Tibial artery (tissue), 4 donors: ENCODE measurements at regions not wholly inside any gene's neighbourhood (a gene's known extent, or its start where the extent isn't known, plus 50 kb on each side); places are given as distances from the start of the nearest gene placed in this dataset.
"Not testable (repeated sequence)": the region's sequence is repeated elsewhere in the genome, so short reads cannot be mapped to it uniquely, and the experiment has no call there.

Experiments used
- DNase-seq, 2 donors: peaks; one replicate each; pipeline ENCODE4 v3.0.0-alpha.2; 2019
- H3K27ac ChIP-seq, 2 donors: fragments of 200-600 bp; sonication (generic) in 1 of 2; 1 replicate in 1 of 2; 2 replicates in 1 of 2; pipeline ENCODE4 v1.5.1; 2018 to 2019; ENCODE audit warnings: mild to moderate bottlenecking in 1 of 2
- H3K27me3 ChIP-seq, 2 donors: fragments of 200-600 bp; sonication (generic) in 1 of 2; one replicate each; pipeline versions ENCODE4 v1.5.1 to v1.6.0; 2016 to 2019
- H3K36me3 ChIP-seq, 3 donors: fragments of 200-600 bp; sonication (generic) in 2 of 3; one replicate each; pipeline ENCODE4 v1.5.1; 2016 to 2019; ENCODE audit warnings: mild to moderate bottlenecking in 2 of 3
- H3K4me1 ChIP-seq, 4 donors: fragments of 200-600 bp; sonication (generic) in 2 of 4; 1 replicate in 3 of 4; 2 replicates in 1 of 4; pipeline ENCODE4 v1.5.1; 2016 to 2019
- H3K4me3 ChIP-seq, 2 donors: fragments of 200-600 bp; sonication (generic) in 1 of 2; 1 replicate in 1 of 2; 2 replicates in 1 of 2; pipeline ENCODE4 v1.5.1; 2018 to 2019; ENCODE audit warnings: mild to moderate bottlenecking in 2 of 2
- H3K9me3 ChIP-seq, 3 donors: fragments of 200-600 bp; sonication (generic) in 1 of 3; one replicate each; pipeline ENCODE4 v1.5.1; 2016 to 2019
- CTCF ChIP-seq, 2 experiments: fragments of 200-600 bp in 1 of 2; fragments of 450-650 bp in 1 of 2; IDR thresholded peaks; one replicate each; pipeline ENCODE4 v1.5.1; 2017 to 2019; ENCODE audit warnings: antibody characterized with exemption in 2 of 2, mild to moderate bottlenecking in 1 of 2, moderate library complexity in 1 of 2
- intact Hi-C: fragments of 100-400 bp; cut with DNase I; formaldehyde crosslinking; loops from one replicate; pipeline ENCODE4 v1.15.0; 2023; ENCODE audit warnings: low total_unique reads

DNA sequence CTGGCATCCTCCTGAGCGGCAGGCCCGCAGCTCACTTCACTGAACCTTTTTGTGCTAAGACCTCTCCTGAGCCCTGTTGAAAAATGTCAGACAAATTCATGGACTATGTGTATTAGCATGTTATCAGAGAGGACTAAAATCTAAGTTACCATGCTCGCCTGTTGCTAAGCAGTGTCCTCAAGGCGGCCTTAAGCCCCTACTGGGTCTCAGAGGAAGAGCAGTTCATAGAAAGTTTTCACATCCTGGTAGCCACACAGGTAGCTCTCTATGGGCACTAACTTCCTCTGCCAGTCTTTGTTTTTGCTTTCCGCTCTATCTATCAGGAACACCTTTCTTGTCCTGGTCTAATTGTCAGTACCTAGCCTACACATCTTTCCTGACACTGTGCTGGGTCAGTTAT lies 306.6 kb upstream of the MIS18BP1 start:
- no peak for TF ChIP-seq CTCF (IDR thresholded peaks at IDR 0.05)
- H3K4me1 ChIP-seq: no peaks in the 10 kb centered on the region
- no peaks in the 10 kb centered on the region for H3K27me3 ChIP-seq
- H3K36me3 ChIP-seq: no peaks in the 10 kb centered on the region
- intact Hi-C loops: no loop called here
- DNase-seq: no peak
- H3K9me3 ChIP-seq: no peaks in the 10 kb centered on the region
- H3K27ac ChIP-seq: no peak overlapping the region
- no peak overlapping the region for H3K4me3 ChIP-seq

GRCh38 chr14:45558183-45558582 lies 305.2 kb upstream of the MIS18BP1 start:
- Histone ChIP-seq H3K4me3 (no peak overlapping the region), H3K4me1 (no peaks in the 10 kb centered on the region), H3K9me3 (no peaks in the 10 kb centered on the region), H3K27ac (no peak overlapping the region), H3K27me3 (no peaks in the 10 kb centered on the region), H3K36me3 (no peaks in the 10 kb centered on the region)
- DNase-seq: no peak
- intact Hi-C loops: no loop called here
- no peak for TF ChIP-seq CTCF (IDR thresholded peaks at IDR 0.05)

DNA sequence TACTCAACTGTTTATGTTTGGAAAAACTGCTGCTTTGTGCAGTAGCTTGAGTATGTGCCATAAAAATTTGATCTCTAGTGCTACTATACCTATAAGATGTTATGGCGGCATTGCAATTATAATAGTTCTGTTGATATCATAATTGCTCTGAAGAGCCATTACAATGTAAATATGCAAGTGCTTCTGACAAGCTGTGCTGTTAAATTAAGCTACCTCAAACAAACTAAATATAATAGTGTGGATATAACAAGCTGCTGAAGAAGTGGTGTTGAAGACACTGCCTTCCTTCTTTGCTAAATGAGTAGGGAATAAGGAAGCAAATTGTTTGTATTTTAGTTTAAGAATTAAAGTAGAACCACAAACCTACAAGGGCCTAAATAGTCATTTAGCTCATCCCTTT lies 301.0 kb upstream of the MIS18BP1 start:
- DNase-seq: no peak
- Histone ChIP-seq H3K4me3 (no peak overlapping the region), H3K27ac (no peak overlapping the region), H3K9me3 (peaks cover 0 to 5% (median 0%) of the 10 kb centered on the region in 3 donors), H3K4me1 (no peaks in the 10 kb centered on the region), H3K27me3 (no peaks in the 10 kb centered on the region), H3K36me3 (no peaks in the 10 kb centered on the region)
- TF ChIP-seq CTCF (IDR thresholded peaks at IDR 0.05): no peak
- intact Hi-C loops: no loop called here

DNA sequence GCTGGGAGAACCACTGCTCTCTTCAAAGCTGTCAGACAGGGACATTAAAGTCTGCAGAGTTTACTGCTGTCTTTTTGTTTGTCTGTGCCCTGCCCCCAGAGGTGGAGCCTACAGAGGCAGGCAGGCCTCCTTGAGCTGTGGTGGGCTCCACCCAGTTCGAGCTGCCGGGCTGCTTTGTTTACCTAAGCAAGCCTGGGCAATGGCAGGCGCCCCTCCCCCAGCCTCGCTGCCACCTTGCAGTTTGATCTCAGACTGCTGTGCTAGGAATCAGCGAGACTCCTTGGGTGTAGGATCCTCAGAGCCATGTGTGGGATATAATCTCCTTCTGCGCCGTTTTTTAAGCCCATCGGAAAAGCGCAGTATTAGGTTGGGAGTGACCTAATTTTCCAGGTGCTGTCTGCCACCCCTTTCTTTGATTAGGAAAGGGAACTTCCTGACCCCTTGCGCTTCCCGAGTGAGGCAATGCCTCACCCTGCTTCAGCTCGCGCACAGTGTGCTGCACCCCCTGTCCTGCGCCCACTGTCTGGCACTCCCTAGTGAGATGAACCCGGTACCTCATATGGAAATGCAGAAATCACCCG lies 298.3 kb upstream of the MIS18BP1 start:
- DNase-seq, H3K9me3 ChIP-seq, intact Hi-C loops, H3K4me3 ChIP-seq, H3K27ac ChIP-seq, H3K27me3 ChIP-seq, H3K36me3 ChIP-seq, H3K4me1 ChIP-seq: not testable (repeated sequence)

DNA sequence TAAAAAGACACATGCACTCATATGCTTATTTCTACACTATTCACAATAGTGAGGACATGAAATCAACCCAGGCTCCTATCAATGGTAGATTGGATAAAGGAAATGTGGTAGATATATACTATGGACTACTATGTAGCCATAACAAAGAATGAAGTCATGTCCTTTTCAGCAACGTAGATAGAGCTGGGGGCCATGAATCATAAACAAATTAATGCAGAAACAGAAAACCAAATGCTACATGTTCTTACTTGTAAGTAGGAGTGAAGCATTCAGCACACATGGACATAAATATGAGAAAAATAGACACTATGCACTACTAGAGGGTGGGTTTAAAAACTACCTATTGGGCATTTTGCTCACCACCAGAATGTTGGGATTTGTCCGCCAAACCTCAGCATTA lies 278.0 kb upstream of the MIS18BP1 start:
- H3K27me3 ChIP-seq: no peaks in the 10 kb centered on the region
- H3K36me3 ChIP-seq: no peaks in the 10 kb centered on the region
- no peaks in the 10 kb centered on the region for H3K4me1 ChIP-seq
- no peaks in the 10 kb centered on the region for H3K9me3 ChIP-seq
- no peak for TF ChIP-seq CTCF (IDR thresholded peaks at IDR 0.05)
- H3K4me3 ChIP-seq: no peak overlapping the region
- no peak for DNase-seq
- intact Hi-C loops: no loop called here
- H3K27ac ChIP-seq: no peak overlapping the region

- intact Hi-C loops: no loop called here
- Histone ChIP-seq H3K36me3 (no peaks in the 10 kb centered on the region), H3K4me1 (no peaks in the 10 kb centered on the region), H3K27ac (no peak overlapping the region), H3K27me3 (no peaks in the 10 kb centered on the region), H3K9me3 (no peaks in the 10 kb centered on the region), H3K4me3 (no peak overlapping the region)
- no peak for TF ChIP-seq CTCF (IDR thresholded peaks at IDR 0.05)
- DNase-seq: no peak
These were observed 273.9 kb upstream of the MIS18BP1 start for GRCh38 chr14:45526715-45527549.
